Muscle of leg (tissue), 3 donors: ENCODE measurements at regions not wholly inside any gene's neighbourhood (a gene's known extent, or its start where the extent isn't known, plus 50 kb on each side); places are given as distances from the start of the nearest gene placed in this dataset.

Source experiments
- DNase-seq: peaks from one replicate; pipeline ENCODE4 v3.0.0; 2013
- H3K27ac ChIP-seq: one replicate; pipeline ENCODE4 v1.5.1; 2013; ENCODE audit warnings: mild to moderate bottlenecking, low read length, control low read depth
- H3K27me3 ChIP-seq: one replicate; pipeline ENCODE4 v1.6.1; 2013; ENCODE audit warnings: low read length; ENCODE audit not compliant: control insufficient read depth, insufficient read depth
- H3K36me3 ChIP-seq: one replicate; pipeline ENCODE4 v1.6.1; 2013; ENCODE audit warnings: low read length; ENCODE audit not compliant: control insufficient read depth, insufficient read depth
- H3K4me1 ChIP-seq: one replicate; pipeline ENCODE4 v1.6.1; 2013; ENCODE audit warnings: low read length; ENCODE audit not compliant: control insufficient read depth, insufficient read depth
- H3K4me3 ChIP-seq: one replicate; pipeline ENCODE4 v1.5.1; 2013; ENCODE audit warnings: low read length, control low read depth
- H3K9me3 ChIP-seq: replicated peaks from 2 replicates; pipeline ENCODE4 v1.6.1; 2013; ENCODE audit warnings: low read depth, low read length; ENCODE audit not compliant: control insufficient read depth
- WGBS: methylation state at CpG from one replicate; pipeline ENCODE4 v1.1.5; 2013; ENCODE audit warnings: missing lambda C conversion rate; ENCODE audit not compliant: insufficient coverage; 5-methylcytosine and 5-hydroxymethylcytosine counted together

DNA sequence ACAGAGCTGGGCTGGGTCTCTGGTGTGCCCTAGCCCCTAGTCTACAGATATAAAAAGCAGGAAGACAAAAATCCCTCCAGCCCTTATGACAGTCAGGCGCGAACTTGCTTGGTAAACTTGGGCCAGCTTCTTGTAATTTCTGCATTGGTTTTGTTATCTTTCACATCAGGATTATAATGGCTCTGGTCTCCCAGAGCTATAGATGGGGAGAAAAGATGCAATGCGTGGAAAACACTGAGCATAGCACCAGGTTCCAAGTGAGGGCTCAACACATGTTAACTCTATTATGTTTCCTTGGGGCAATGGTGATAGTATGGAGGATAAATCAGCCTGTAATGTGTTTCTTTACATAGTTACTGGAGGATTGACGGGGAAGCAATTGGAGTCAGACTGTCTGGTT lies 246.8 kb upstream of the KCNG1 start:
- no peaks in the 10 kb centered on the region for H3K4me1 ChIP-seq
- peaks cover 5% of the 10 kb centered on the region for H3K27me3 ChIP-seq
- H3K27ac ChIP-seq = no peak overlapping the region
- H3K36me3 ChIP-seq = no peaks in the 10 kb centered on the region
- no peak for DNase-seq
- H3K9me3 ChIP-seq = no peaks in the 10 kb centered on the region
- 17% methylated on average over 1 of the region's 4 CpGs for WGBS
- no peak overlapping the region for H3K4me3 ChIP-seq

- Histone ChIP-seq H3K4me1 (no peaks in the 10 kb centered on the region), H3K27me3 (no peaks in the 10 kb centered on the region), H3K4me3 (no peak overlapping the region), H3K27ac (no peak overlapping the region), H3K36me3 (no peaks in the 10 kb centered on the region), H3K9me3 (no peaks in the 10 kb centered on the region)
- DNase-seq = no peak
- 91% methylated on average over 6 of the region's 7 CpGs for WGBS
These were observed 244.8 kb upstream of the KCNG1 start for GRCh38 chr20:51267679-51268078.

DNA sequence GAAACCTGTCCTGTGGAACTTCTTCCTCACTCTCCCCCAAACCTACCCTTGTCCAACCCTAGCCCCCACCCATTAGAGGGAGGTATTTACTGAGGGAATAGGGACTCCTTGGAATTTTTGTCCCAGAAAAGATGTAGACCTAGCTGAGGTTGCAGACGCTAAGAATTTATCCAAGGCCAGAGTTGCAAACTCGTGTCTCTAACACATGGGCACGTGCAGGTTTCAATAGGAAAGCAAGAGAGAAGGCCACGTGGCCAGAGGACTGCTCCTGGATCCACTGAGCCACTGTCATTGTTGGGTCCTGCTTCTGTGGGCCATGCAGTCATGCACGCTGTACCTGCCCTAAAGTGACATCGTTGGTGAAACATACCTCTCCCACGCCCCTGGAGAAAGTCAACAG lies 243.4 kb upstream of the KCNG1 start:
- H3K36me3 ChIP-seq = no peaks in the 10 kb centered on the region
- no peaks in the 10 kb centered on the region for H3K9me3 ChIP-seq
- no peaks in the 10 kb centered on the region for H3K27me3 ChIP-seq
- no peak overlapping the region for H3K4me3 ChIP-seq
- no peaks in the 10 kb centered on the region for H3K4me1 ChIP-seq
- no peak for DNase-seq
- 77% methylated on average over 7 of the region's 7 CpGs for WGBS
- H3K27ac ChIP-seq = no peak overlapping the region

GRCh38 chr20:51265361-51265760 lies 242.5 kb upstream of the KCNG1 start:
- Histone ChIP-seq H3K4me3 (no peak overlapping the region), H3K27me3 (no peaks in the 10 kb centered on the region), H3K27ac (no peak overlapping the region), H3K4me1 (no peaks in the 10 kb centered on the region), H3K9me3 (no peaks in the 10 kb centered on the region), H3K36me3 (no peaks in the 10 kb centered on the region)
- WGBS = no CpG with 5 or more reads among the region's 1 CpG
- no peak for DNase-seq

DNA sequence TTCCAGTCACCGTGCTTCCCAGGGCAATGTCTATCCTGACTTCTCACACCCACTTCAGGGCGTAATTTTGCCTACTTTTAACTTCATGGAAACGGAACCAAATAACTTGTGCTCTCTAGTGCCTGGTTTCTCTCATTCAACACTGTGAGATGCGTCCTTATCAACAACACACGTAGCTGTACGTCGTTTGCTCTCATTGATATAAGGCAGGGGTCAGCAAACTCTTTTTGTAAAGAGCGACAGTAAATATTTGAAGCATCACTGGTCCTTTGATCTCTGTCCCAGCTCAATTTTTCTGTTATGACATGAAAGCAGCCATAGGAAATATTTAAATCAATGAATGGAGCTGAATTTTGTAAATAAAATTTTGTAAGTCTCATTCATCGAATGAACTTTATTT lies 239.3 kb upstream of the KCNG1 start:
- Histone ChIP-seq H3K4me1 (no peaks in the 10 kb centered on the region), H3K27me3 (no peaks in the 10 kb centered on the region)

GRCh38 chr20:51259455-51259854 lies 236.5 kb upstream of the KCNG1 start:
- no peaks in the 10 kb centered on the region for H3K9me3 ChIP-seq
- 80% methylated on average over 2 of the region's 4 CpGs for WGBS
- no peak overlapping the region for H3K4me3 ChIP-seq
- no peaks in the 10 kb centered on the region for H3K36me3 ChIP-seq
- H3K27ac ChIP-seq = no peak overlapping the region
- no peaks in the 10 kb centered on the region for H3K27me3 ChIP-seq
- no peaks in the 10 kb centered on the region for H3K4me1 ChIP-seq
- no peak for DNase-seq

More for the DNA sequence above, 239.3 kb upstream of the KCNG1 start:
- DNase-seq = no peak
- 83% methylated on average over 7 of the region's 9 CpGs for WGBS
- no peaks in the 10 kb centered on the region for H3K9me3 ChIP-seq
- no peaks in the 10 kb centered on the region for H3K36me3 ChIP-seq
- no peak overlapping the region for H3K4me3 ChIP-seq
- no peak overlapping the region for H3K27ac ChIP-seq

- 89% methylated on average over 2 of the region's 3 CpGs for WGBS
- peaks cover 2% of the 10 kb centered on the region for H3K27me3 ChIP-seq
- no peak overlapping the region for H3K27ac ChIP-seq
- no peaks in the 10 kb centered on the region for H3K36me3 ChIP-seq
- no peaks in the 10 kb centered on the region for H3K4me1 ChIP-seq
- H3K9me3 ChIP-seq = no peaks in the 10 kb centered on the region
- H3K4me3 ChIP-seq = no peak overlapping the region
- no peak for DNase-seq
These were observed 235.8 kb upstream of the KCNG1 start for GRCh38 chr20:51258582-51259165.

- Histone ChIP-seq H3K9me3 (no peaks in the 10 kb centered on the region), H3K4me1 (no peaks in the 10 kb centered on the region), H3K27ac (no peak overlapping the region), H3K4me3 (no peak overlapping the region), H3K36me3 (no peaks in the 10 kb centered on the region), H3K27me3 (peaks cover 8% of the 10 kb centered on the region)
- no CpG with 5 or more reads among the region's 3 CpGs for WGBS
- no peak for DNase-seq
These were observed 232.5 kb upstream of the KCNG1 start for GRCh38 chr20:51255417-51255816.

DNA sequence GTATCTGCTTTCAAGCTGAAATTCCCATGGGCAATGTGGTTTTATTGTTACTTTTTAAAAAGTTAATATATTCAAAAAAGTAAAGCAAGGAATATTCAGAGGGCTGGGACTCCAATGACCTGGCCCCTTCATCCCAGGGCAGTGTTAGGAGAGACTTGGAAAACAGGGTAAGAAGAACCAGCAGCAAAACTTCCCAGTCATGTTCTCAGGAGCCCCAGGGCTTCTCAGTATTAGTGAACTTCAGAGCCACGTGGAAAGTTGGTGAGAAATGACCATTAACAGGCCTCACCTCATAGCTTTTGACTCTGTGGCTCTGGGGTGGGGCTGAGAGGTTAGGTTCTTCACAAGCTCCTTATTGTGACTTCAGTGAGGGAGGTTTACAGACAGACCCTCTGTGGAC lies 230.4 kb upstream of the KCNG1 start:
- Histone ChIP-seq H3K27ac (no peak overlapping the region), H3K4me3 (no peak overlapping the region), H3K27me3 (peaks cover 8% of the 10 kb centered on the region), H3K36me3 (no peaks in the 10 kb centered on the region), H3K4me1 (no peaks in the 10 kb centered on the region), H3K9me3 (no peaks in the 10 kb centered on the region)
- DNase-seq = no peak
- no CpG with 5 or more reads among the region's 1 CpG for WGBS

- H3K9me3 ChIP-seq = no peaks in the 10 kb centered on the region
- H3K4me1 ChIP-seq = no peaks in the 10 kb centered on the region
- H3K36me3 ChIP-seq = no peaks in the 10 kb centered on the region
- DNase-seq = no peak
- no peak overlapping the region for H3K4me3 ChIP-seq
- peaks cover 8% of the 10 kb centered on the region for H3K27me3 ChIP-seq
- no peak overlapping the region for H3K27ac ChIP-seq
- 62% methylated on average over 3 of the region's 6 CpGs for WGBS
These were observed 226.9 kb upstream of the KCNG1 start for GRCh38 chr20:51249781-51250180.

GRCh38 chr20:51249215-51249614 lies 226.3 kb upstream of the KCNG1 start:
- H3K27ac ChIP-seq = no peak overlapping the region
- no peak overlapping the region for H3K4me3 ChIP-seq
- peak; percentile 22 for DNase-seq

More at GRCh38 chr20:51249215-51249614, 226.3 kb upstream of the KCNG1 start:
- H3K27me3 ChIP-seq = peaks cover 8% of the 10 kb centered on the region
- H3K9me3 ChIP-seq = no peaks in the 10 kb centered on the region
- WGBS = no CpG with 5 or more reads among the region's 4 CpGs
- no peaks in the 10 kb centered on the region for H3K4me1 ChIP-seq
- H3K36me3 ChIP-seq = no peaks in the 10 kb centered on the region
